ENCODE measurements at regions not wholly inside any gene's neighbourhood (a gene's known extent, or its start where the extent isn't known, plus 50 kb on each side); places are given as distances from the start of the nearest gene placed in this dataset.

DNA sequence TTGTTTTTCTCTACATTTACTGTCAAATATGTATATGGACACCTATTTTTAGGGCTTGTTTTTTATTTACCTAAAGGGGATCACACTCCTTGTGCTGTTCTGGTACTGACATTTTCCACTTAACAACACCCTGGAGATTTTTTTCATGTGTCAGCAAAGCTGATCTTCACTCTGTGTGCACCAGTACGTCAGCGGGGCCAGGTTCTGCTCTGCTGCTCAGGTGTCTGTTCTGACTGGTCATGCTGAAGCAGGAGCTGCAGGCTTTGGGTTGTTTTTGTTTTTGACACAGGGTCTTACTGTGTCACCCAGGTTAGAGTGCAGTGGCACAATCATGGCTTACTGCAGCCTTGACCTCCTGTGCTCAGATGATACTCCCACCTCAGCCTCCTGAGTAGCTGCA, 81.9 kb upstream of the CCND2 start:
- in situ Hi-C loops (cut with MboI; ENCODE audit: low sequenced_read_pairs) = no loop called here
- H4K20me1 ChIP-seq (ENCODE audit: insufficient read depth, low read length) = no peaks in the 10 kb centered on the region
- H3K4ac ChIP-seq (ENCODE audit: low read depth, low read length) = no peak overlapping the region
- no peak overlapping the region for H3K4me3 ChIP-seq (ENCODE audit: insufficient read depth, low read depth, low read length)
- no CpG with 5 or more reads among the region's 2 CpGs for WGBS, 2 experiments (ENCODE audit: extremely low coverage in 2 of 2, insufficient read length in 1 of 2)
- H3K9me3 ChIP-seq (ENCODE audit: control insufficient read depth, insufficient read depth, low read length) = no peaks in the 10 kb centered on the region
- H3K9me1 ChIP-seq (ENCODE audit: insufficient read depth, low read length) = no peaks in the 10 kb centered on the region
- no peak overlapping the region for H3K9ac ChIP-seq (ENCODE audit: low read depth, low read length)
- H3K23ac ChIP-seq (ENCODE audit: low read depth, low read length) = no peak overlapping the region
- dilution Hi-C loops (cut with HindIII; ENCODE audit: low sequenced_read_pairs, unreplicated experiment) = no loop called here
- no peak overlapping the region for H2AFZ ChIP-seq (replicated peaks; ENCODE audit: low read length, poor library complexity)
- POLR2A ChIA-PET (ENCODE audit: unreplicated experiment) = no interaction called here
- no peak overlapping the region for H3K18ac ChIP-seq (ENCODE audit: low read depth, low read length)
- no peak overlapping the region for H2AK5ac ChIP-seq (ENCODE audit: low read depth, low read length)
- H3K56ac ChIP-seq (ENCODE audit: extremely low read depth, insufficient read depth, low read length) = no peak overlapping the region
- no peak overlapping the region for H4K91ac ChIP-seq (ENCODE audit: insufficient read depth, low read depth, low read length)
- H4K5ac ChIP-seq (ENCODE audit: low read depth, low read length) = no peak overlapping the region
- no peak overlapping the region for H3K4me2 ChIP-seq (ENCODE audit: low read depth, low read length)
- no peak overlapping the region for H3K14ac ChIP-seq (replicated peaks; ENCODE audit: low read depth, low read length)
- no peak overlapping the region for H2AK9ac ChIP-seq (replicated peaks; ENCODE audit: low read depth, low read length, poor library complexity)
- H2BK20ac ChIP-seq (ENCODE audit: low read depth, low read length) = no peak overlapping the region
- no TSS peak for BruUV-seq (replicated peaks)
- intact Hi-C loops (cut with micrococcal nuclease) = no loop called here
- no peaks in the 10 kb centered on the region for H3K36me3 ChIP-seq (ENCODE audit: control insufficient read depth, insufficient read depth, low read length)
- no peak overlapping the region for H4K8ac ChIP-seq (ENCODE audit: low read depth in 2 of 2, low read length in 2 of 2)
- H3K4me1 ChIP-seq (ENCODE audit: control insufficient read depth, insufficient read depth, low read length) = no peaks in the 10 kb centered on the region
- CTCF ChIA-PET = no interaction called here
- H3K79me1 ChIP-seq (ENCODE audit: low read depth in 1 of 2, low read length in 2 of 2) = no peaks in the 10 kb centered on the region
- DNase-seq = no peak
- no peak overlapping the region for H2BK5ac ChIP-seq (ENCODE audit: low read depth, low read length, poor library complexity, severe bottlenecking)
- H2BK15ac ChIP-seq (ENCODE audit: low read depth, low read length) = no peak overlapping the region
- TF ChIP-seq RFX5 (IDR thresholded peaks at IDR 0.05; ENCODE audit: low read depth, low read length) = no peak
- no peak for TF ChIP-seq CEBPB (IDR thresholded peaks at IDR 0.05; ENCODE audit: low read depth, low read length)
- TF ChIP-seq MAFK (IDR thresholded peaks at IDR 0.05; ENCODE audit: low read depth, low read length) = 0 out of 2 replicates have a peak, but pooled peaks have one; percentile 22
- peaks cover 5% of the 10 kb centered on the region; the same call in 1 of the 2 replicates for H3K27me3 ChIP-seq (ENCODE audit: control insufficient read depth, insufficient read depth, low read length)
- no peak overlapping the region for H3K27ac ChIP-seq (ENCODE audit: insufficient read depth, low read length)
- ATAC-seq (ENCODE audit: low read depth) = no peak
- no peak overlapping the region for H2BK120ac ChIP-seq (ENCODE audit: low read depth, low read length)

All from IMR-90 (cell line).